GM11168 (cell line): ENCODE measurements at regions not wholly inside any gene's neighbourhood (a gene's known extent, or its start where the extent isn't known, plus 50 kb on each side); places are given as distances from the start of the nearest gene placed in this dataset.

Source experiments
- in situ Hi-C: fragments of 300-500 bp; cut with MboI; formaldehyde crosslinking; loops from one replicate; pipeline ENCODE4 v1.12.0; 2022; ENCODE audit warnings: low sequenced_read_pairs; ENCODE audit not compliant: unreplicated experiment

DNA sequence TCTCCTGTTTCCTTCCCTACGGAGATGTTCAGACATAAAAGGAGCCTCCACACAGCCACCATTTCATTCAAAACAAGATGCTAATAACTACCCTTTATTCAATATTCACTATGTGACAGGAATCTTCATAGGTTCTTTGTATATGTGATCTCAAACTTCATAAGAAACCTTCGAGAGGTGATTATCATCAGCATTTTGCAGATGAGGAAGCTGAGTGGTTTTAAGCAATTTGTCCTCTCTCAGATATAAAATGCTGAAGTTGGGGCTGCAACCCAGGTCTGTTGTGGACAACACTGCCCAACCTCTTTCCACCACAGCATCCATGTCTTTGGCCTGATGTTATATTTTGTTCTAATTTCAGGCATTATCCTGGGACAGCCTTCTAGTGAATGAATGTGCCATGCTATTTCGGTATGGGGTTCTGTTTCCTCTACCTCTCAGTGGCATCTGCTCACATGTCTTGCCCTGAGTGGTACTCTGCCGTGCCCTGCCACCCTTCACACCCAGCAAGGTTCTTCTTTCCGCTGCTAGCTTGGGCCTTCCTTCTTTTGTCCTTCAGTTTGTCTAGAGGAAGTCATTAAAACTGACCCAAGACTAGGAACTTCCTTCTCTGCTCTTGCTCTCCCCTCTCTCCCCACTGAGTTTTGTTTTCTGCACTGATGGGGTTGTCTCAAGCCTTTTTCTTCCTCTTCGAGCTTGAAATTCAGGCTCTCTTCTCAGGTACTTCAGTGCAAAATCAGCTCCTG, 300.9 kb upstream of the PRDM1 start:
- in situ Hi-C loops: no loop called here

DNA sequence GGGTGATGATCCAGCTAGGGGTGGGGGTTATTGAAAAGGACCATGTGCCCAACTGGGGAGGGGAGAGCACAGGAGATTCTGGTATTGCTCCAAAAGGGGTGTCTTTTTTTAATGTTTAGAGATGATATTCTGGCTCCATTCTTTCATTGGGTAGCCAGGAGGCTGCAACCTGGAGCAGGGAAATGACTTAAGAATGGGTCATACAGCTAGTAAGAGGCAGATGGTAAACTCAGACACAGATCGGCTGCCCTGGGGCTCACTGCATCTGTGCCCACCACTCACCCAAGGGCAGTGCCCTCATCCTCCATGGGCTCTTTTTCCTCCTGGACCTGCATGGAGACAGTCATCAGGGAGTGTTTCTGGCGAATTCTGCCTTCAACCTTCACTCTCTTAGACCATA, 302.0 kb upstream of the PRDM1 start:
- in situ Hi-C loops: no loop called here

DNA sequence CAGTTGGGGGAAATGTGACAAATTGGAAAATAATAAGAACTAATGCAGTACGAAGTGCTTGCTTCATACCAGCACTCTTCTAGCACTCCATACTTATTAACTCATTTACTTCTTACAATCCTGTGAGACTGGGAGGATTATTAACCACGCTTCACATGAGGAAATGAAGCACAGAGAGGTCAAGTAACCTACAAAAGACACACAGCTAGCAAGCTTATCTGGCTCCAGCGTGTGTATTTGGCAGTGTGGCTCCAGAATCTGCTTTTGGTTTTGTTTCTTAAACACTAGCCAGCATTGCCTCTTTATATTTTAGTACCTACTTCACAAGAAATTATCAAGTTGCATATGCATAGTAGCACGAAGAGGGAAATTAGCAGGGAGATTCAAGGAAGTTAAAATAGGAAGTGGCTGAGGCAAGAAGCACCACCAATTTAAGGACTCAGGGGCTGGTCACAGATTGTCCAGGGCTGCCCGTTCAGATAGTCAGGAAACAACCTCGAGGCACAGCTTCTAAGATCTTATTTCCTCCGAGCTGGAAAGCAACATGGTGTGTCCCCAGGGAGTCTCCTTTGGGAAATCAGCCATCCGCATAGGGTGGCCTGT, 302.7 kb upstream of the PRDM1 start:
- in situ Hi-C loops: no loop called here

DNA sequence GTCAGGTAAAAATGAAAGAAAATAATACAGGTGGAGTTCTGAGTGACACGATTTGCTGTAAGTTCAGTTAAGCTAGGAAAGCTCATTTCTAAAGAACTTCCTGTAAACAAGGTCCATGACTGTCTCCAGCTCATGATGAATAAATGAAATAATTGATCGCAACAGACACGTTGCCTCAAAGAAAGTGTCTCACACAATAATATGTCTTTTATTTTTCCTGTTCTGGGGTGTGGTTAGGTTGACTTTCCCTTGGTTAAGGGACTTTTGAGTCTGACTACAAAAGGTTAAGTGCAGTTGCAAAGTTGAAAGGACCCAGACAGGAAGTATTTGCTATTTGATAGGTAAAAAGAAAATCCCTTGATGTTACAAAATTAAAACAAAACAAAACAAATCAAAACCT, 304.2 kb upstream of the PRDM1 start:
- in situ Hi-C loops: no loop called here

DNA sequence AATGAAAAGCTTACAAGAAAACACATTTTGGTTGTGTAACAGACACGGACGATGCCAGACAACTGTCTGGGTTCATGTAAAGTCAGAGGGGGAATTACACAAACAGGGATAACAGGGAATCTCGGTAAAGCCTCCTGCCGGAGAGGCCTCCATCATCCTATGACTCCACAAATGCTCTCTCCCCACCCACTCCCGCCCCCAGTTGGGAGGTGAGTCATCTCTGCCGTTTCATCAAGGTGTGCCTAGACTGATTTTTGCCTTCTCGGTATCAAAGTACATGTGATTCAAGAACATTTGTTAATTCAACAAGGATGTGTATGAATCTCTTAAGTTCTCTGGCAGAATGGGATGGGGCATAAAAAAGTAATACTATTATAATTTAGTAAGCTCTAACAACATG, 304.9 kb upstream of the PRDM1 start:
- in situ Hi-C loops: no loop called here

DNA sequence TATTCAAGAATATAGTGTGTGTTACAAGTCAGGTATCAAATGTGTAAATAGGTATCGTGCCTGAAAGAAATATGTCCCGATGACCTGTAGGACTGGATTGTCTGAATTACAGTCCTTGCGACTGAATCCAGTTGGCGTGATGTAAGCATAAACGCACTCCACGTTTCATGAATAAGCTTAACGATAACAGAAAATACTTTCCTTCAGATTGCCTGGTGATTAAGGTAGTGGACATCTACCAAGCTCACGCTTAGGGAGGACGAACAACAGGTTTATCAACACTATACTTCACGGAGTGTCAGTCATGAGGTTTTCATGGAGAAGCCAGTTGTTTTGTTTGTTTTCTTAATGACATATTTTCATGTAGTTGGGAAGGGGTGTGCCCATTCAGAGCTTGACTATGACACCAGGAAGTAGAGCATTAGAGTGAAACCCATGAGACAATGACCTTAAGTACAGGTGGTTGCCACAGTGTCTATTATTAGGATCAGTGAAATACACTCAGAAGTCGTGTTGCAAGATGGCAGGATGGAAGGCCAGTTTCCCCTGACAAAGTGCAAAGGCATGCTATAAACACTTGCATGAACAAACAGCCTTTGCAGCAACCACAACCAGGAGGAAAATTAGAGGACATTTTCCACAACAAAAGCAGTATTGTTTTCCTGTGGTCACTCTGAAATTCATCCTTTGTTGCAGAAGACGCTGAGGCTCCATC, 305.8 kb upstream of the PRDM1 start:
- in situ Hi-C loops: no loop called here

DNA sequence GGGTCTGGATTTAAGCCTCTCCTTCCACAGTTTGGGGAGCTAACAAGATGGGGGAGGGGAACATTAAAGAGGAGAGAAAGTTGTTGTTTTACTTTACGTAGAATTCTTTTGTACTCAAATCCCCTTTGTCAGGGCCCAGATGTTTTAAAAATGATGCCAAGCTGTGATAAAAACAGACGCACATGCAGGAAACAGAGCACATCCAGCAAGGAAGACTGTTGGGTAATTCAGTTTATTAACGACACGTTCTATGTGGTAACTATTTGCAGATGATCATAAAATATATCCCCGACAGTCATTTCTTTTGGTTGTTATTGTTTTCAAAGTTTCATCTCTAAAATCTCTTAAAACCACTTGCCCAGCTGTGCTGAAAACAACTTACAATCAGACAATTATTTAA, 307.0 kb upstream of the PRDM1 start:
- in situ Hi-C loops: no loop called here

DNA sequence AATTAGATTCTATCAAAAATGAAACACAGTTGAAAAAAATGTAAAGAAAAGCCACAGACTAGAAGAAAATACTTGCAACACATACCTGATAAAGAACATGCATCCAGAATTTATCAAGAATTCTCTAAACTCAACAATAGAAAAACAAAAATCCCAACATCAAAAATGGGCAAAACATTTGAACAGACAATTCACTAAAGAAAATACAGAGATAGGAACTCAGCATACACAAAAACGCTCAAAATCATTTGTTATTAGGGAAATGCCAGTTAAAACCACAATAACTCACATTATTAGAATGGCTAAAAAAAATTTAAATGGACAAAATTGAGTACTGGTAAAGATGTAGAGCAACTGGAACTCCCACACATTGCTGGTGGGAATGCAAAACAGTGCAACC, 311.0 kb upstream of the PRDM1 start:
- in situ Hi-C loops: no loop called here

DNA sequence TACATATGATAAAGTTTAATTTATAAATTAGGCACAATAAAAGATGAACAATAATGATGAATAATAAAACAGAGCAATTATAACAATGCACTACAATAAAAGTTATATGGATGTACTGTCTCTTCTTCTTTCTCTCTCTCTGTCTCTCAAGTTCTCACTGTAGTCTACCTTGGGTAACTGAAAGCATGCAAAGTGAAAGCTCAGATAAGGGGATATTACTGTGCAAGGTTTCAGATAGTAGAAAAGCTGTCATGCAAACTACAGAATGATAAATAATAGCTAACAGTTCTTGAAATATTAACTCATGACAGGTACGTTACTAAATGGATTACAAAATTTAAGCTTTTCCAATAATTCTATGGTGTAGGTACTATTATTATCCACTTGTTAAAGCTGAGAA, 311.9 kb upstream of the PRDM1 start:
- in situ Hi-C loops: no loop called here

DNA sequence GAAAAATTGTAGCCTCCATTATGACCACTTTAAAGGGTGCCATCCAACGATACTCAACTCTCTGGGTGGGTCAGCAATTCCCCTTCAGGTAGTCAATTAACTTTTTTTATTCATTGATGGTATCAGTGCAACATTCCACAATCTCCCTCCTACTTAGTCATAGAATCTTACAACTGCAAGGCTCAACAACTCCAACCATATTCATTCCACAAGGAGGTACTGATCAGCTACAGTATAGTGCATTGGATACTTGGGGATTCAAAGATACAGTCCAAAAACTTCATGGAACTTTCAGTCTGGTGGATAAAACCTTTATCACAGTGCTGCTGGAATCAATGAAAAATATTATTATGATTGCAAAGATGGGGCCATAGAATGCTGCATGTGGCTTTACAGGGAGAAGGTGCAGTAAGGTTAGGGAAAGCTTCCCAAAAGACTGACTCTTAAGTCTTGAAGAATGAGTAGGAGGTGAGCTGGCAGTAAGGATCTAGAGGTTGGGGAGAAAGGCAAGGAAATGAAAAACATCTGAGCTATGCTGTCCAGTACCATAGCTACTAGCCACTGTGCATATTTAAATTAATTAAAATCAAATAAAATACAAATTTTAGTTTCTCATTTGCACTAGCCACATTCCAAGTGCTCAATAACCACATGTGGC, 314.7 kb upstream of the PRDM1 start:
- in situ Hi-C loops: no loop called here

DNA sequence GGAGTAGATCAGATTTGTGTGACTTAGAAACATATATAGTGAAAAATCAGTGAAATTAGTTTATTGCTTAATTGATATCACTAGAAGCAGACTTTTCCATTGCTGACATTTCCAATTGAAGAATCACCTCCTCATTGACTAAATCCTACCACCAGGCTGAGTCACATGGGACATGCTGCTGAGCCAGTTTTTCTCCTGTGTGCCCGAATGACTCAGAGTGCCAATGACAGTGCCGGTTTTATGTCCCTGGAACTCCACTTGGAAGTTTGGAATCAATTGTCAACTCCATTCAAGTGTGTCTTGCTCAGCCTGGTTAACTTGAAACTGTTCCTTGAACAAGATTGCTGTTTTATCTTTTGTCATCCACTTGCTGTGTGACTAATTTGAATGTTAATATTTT, 316.1 kb upstream of the PRDM1 start:
- in situ Hi-C loops: no loop called here

DNA sequence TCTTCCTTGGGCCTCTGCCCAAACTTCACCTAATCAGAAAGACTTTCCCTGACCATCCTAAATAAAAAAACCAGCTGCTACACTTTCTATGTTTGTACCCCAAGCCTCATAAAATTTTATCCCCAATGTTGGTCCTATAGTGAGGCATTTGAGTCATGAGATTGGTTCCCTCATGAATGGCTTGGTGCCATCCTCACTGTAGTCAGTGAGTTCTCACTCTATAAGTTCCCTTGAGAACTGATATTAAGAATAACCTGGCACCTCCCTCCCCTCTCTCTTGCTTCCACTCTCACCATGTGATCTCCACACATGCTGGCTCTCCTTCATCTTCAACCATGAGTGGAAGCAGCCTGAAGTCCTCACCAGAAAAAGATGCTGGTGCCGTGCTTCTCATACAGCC, 316.9 kb upstream of the PRDM1 start:
- in situ Hi-C loops: no loop called here

DNA sequence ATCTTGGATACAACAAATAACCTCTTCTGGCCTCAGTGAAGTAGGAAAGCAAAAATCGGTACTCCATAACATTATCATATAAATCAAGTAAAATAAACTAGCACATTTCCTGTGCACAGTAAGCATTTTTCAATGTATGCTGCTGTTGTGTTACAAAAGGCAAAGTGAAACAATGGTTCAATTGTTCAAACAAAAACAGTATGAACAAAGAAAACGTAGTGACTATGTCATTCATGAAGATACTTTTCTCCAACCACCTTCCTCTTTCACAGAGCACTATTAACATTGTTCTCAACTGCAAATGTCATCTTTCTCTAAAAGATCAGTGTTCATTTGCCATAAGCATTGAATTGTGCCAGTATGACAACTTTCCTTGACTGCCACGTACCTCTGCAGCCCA, 318.6 kb upstream of the PRDM1 start:
- in situ Hi-C loops: no loop called here

DNA sequence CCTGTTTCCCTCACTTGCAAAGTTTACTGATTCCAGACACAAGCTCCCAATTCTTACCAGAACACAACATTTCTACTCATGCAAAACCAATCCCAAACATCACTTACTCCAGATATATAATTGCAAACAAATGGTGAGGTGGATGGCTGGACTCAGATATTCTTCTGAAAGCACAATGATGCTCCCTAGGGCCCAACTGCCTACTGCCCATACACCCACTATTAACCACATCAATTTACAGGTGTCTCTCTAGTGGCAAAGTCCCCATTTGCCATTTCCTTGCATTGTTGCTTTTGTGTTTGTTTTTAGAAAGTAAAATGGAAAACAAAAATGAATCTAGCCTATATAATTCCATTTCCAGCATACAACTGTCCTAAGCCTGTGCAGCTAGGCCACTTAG, 320.9 kb upstream of the PRDM1 start:
- in situ Hi-C loops: no loop called here

DNA sequence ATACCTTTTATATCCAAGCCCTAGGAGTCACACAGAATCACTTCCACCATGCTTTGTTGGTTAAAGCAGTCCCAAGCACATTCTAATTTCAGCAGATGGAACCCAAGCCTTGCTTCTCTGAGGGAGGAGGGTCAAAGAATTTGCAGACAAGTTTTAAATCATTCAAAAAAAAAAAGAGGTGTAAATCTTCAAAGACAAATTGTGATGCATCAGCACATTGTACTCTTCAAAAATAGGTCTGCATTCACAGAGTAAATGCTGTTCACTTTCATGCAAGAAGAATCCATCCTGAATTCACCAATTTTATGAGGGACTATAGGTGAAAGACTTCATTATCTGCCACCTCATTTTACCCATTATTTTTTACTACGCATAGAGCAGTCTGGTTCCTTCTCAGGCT, 321.8 kb upstream of the PRDM1 start:
- in situ Hi-C loops: no loop called here

DNA sequence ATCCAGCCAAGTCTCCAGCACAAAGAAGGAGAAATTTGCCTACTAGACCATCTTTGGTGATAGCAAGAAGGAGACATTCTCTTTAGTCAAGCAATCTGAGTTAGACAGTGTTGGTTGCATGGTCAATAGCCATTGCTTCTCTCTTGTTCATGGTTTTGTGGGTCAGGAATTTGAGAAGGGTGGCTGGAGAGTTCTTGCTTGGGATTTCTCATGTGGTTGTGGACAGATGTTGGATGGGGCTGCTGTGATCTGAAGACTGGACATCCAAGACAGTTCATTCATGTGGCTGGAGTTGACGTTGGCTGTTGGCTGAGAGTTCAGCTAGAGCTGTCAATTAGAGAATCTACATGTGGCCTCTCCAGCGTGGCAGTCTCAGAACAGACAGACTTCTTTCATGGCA, 322.3 kb upstream of the PRDM1 start:
- in situ Hi-C loops: no loop called here

DNA sequence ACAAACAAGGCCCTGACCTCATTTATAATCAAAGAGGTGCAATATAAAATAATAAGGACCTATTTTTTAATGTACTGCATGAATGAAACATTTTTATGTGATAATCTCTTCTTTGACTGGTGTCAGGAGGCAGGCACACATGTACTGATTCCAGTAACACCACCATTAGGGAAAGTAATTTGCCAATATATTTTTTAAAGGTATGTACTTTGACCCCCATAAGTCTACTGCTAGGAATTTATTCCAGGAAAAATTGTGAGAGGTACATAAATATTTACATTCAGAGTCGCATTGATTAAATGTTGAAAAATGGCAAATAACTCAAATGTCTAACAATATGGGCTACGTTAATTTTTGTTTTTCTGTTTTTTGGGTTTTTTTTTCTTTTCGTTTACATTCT, 325.4 kb upstream of the PRDM1 start:
- in situ Hi-C loops: no loop called here

DNA sequence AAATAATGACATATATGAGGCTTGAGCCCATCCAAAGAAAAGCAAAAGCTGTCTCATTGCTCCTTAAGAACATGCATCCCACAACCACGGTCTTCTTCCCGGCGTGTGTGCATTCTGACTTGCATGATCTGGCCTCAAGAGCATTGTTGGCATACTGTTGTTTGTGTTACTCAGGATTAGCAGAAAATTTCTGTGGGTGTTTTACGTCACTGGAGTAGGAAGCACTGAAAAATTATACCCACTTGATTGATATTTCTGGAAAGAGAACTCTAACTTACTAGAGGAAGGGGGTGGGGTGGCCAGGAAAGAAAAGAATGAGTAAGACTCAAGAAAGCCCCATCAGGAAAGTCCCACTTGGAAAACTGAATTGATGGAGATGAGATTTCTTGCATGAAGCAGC, 326.2 kb upstream of the PRDM1 start:
- in situ Hi-C loops: no loop called here

DNA sequence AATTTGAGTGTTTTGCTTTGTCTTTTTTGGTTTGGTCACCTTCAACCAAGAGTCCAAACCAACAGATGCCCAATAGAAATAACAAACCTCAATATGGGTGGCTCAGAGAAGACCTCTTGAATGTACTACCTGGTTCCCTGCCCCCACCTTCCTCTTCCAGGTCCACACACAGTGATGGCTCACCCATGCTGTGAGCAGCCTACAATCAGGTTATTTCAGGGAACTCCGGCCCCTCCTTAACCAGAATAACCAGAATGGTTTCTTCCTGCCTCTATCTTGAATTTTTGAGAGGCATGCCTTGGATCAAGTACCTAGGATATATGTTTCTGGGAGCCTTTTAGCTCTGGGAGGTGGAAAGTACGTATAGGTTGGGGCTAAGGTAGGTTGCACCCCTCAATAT, 327.1 kb upstream of the PRDM1 start:
- in situ Hi-C loops: no loop called here

DNA sequence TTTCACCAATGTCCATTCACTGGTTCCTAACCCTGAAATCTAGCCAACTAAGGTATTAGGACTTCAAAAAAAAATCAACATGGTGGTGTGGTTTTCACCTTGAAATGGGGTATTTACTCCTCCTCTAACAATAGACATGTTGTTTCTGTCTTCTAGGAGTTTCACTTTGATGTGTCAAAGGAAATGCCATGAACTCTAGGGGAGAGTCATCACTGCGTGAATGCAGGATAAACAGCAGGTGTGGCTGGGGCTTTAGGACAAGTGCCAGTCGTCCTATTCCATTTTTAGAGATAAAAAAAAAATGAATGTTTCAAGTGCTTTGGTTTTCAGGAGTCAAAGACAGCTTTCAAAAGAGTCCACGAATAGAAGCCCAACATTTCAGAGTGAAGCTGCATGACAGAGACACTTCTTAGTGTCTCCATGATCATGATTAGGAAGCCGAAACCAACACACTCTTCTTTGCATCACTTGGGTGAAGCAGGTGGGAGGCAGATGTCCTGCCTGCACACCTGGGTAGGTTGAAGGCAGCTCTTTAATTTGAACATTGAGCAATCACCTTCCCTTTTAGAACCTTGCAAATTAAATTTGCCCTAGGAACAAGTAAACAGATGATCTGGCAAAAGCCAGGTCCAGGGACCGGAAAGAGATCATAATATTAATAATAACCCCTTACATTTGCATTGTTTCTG, 328.5 kb upstream of the PRDM1 start:
- in situ Hi-C loops: no loop called here

DNA sequence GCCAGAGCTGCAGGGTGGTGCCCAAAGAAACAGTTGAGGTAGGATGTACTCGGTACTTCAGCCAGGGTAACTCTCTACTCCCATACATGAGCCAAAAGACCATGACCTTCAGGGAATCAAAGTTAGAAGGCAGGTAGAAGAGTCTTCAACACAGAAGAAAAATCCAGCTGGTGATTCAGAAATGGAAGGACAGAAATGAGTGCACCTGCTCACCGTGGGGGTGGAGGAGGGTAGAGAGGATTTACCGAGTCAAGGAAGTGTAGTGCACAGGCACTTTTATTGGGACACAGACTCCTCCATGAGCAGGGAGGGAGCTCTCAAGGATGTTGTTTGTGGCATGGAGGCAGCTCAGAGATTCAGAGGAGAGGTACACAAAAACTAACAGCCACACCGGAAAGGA, 330.3 kb upstream of the PRDM1 start:
- in situ Hi-C loops: no loop called here
